ENCODE measurements at regions not wholly inside any gene's neighbourhood (a gene's known extent, or its start where the extent isn't known, plus 50 kb on each side); places are given as distances from the start of the nearest gene placed in this dataset.

- Histone ChIP-seq H3K4me3 (ENCODE audit: low read depth in 1 of 2, low read length in 2 of 2) (no peak overlapping the region), H3K36me3 (ENCODE audit: insufficient read depth, low read length) (no peaks in the 10 kb centered on the region), H3K27ac (ENCODE audit: low read depth, low read length) (no peak overlapping the region), H3K4me1 (ENCODE audit: insufficient read depth, low read length) (no peaks in the 10 kb centered on the region), H3K27me3 (ENCODE audit: control insufficient read depth in 1 of 2, insufficient read depth in 2 of 2, low read length in 2 of 2) (no peaks in the 10 kb centered on the region), H3K9ac (ENCODE audit: low read length) (no peak overlapping the region), H3K9me3 (ENCODE audit: low read length) (peaks cover 4% of the 10 kb centered on the region)
Observed at GRCh38 chr6:28750926-28751458, 172.8 kb downstream of the TRIM27 start.

DNA sequence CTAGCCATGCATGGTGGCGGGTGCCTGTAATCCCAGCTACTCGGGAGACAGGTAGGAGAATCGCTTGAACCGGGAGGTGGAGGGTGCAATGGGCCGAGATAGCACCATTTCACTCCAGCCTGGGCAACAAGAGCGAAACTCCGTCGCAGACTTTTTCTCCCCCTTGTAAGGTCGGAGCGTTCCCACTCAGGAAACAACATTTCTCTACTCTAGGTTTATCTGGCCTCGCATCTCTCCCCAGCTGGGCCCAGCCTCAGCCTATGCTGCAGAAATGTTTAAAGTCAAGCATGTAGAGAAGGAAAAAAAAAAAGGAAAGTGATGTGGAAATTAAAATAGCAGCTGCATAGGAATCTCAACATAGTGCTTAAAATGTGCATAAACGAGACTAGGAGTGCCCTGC is 172.3 kb downstream of the TRIM27 start:
- Histone ChIP-seq H3K36me3 (ENCODE audit: insufficient read depth, low read length) (no peaks in the 10 kb centered on the region), H3K9ac (ENCODE audit: low read length) (no peak overlapping the region), H3K27ac (ENCODE audit: low read depth, low read length) (no peak overlapping the region), H3K9me3 (ENCODE audit: low read length) (peaks cover 4% of the 10 kb centered on the region), H3K4me1 (ENCODE audit: insufficient read depth, low read length) (no peaks in the 10 kb centered on the region), H3K4me3 (ENCODE audit: low read depth in 1 of 2, low read length in 2 of 2) (no peak overlapping the region), H3K27me3 (ENCODE audit: control insufficient read depth in 1 of 2, insufficient read depth in 2 of 2, low read length in 2 of 2) (no peaks in the 10 kb centered on the region)

DNA sequence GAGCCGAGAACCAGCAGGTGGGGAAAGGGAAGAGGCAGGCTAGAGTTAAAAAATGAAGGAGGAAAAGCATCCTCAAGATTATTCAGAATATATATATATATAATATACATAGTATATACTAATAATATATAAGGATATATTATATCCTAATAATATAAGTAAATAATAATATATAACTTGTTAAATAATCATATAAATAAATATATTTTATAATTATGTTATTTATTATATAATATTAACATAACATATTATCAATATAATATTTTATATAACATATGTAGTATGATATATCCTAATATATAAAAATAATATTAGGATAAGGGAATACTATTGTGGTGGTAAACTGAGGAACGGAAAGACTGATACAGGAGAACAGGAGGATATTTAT is 171.8 kb downstream of the TRIM27 start:
- no peaks in the 10 kb centered on the region for H3K27me3 ChIP-seq (ENCODE audit: control insufficient read depth in 1 of 2, insufficient read depth in 2 of 2, low read length in 2 of 2)
- H3K9ac ChIP-seq (ENCODE audit: low read length) = no peak overlapping the region
- no peaks in the 10 kb centered on the region for H3K36me3 ChIP-seq (ENCODE audit: insufficient read depth, low read length)
- H3K4me1 ChIP-seq (ENCODE audit: insufficient read depth, low read length) = no peaks in the 10 kb centered on the region
- H3K4me3 ChIP-seq (ENCODE audit: low read depth in 1 of 2, low read length in 2 of 2) = no peak overlapping the region
- H3K27ac ChIP-seq (ENCODE audit: low read depth, low read length) = no peak overlapping the region
- peaks cover 4% of the 10 kb centered on the region for H3K9me3 ChIP-seq (ENCODE audit: low read length)

DNA sequence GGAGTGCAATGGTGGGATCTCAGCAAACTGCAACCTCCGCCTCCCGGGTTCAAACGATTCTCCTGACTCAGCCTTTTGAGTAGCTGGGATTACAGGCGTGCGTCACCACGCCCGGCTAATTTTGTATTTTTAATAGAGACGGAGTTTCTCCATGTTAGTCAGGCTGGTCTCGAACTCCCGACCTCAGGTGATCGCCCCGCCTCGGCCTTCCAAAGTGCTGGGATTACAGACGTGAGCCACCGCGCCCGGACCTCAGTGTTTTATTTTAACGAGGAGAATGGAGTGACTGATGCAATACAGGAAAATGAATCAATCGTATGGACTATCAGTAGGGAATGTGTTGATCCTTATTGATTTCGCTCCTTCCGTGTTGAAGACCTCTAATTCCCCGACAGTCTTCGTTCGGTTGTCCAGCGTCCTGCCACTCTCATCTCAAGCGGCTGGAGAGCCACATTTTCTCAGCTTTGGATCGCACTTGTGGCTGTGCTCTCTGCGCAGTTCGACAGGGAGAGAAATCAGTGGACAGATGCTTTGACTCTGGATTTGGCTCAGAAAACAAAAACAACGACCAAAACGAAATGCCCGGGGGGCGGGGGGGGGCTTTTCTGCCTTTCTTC is 166.2 kb downstream of the TRIM27 start:
- peaks cover 0 to 5% of the 10 kb centered on the region in 2 donors for H3K27me3 ChIP-seq (ENCODE audit: control insufficient read depth in 1 of 2, insufficient read depth in 2 of 2, low read length in 2 of 2)
- H3K9ac ChIP-seq (ENCODE audit: low read length) = no peak overlapping the region
- no peak overlapping the region for H3K4me3 ChIP-seq (ENCODE audit: low read depth in 1 of 2, low read length in 2 of 2)
- no peaks in the 10 kb centered on the region for H3K36me3 ChIP-seq (ENCODE audit: insufficient read depth, low read length)
- H3K9me3 ChIP-seq (ENCODE audit: low read length) = no peaks in the 10 kb centered on the region
- no peak overlapping the region for H3K27ac ChIP-seq (ENCODE audit: low read depth, low read length)
- H3K4me1 ChIP-seq (ENCODE audit: insufficient read depth, low read length) = no peaks in the 10 kb centered on the region

DNA sequence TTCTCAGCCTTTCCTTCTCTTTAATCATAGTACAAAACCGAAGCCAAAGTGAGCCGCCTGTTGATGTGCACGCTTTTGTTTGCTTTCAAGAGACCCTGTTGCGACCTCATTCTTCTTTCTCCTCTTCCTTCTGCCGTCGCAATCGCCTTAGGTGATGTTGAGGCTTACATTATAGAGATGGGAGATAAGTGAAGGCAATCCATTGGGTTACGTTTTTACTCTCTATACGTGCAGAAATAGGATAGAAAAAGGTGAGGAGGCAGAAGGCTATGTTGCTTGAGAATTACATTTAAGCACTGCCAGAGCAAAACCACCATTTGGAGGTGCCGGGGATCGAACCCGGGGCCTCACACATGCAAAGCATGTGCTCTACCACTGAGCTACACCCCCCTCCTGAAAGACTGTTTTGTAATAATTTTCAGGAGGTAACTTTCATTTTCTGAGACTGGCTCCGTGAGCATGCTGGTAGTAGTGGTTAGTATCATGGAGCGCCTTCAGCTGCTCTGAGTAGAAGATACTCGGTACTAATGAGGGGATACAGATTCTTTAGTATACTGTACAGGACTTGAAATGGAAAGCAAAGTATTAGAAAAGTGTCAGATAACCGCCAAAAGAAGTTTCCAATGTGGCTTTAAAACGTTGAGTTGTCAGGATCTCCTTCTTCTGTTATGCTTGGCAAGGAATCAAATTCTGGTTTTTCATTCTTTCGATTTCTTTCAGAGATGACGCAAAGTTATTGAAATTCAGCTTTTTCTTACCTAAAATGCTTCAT is 165.6 kb downstream of the TRIM27 start:
- H3K27me3 ChIP-seq (ENCODE audit: control insufficient read depth in 1 of 2, insufficient read depth in 2 of 2, low read length in 2 of 2) = peaks cover 0 to 5% of the 10 kb centered on the region in 2 donors
- no peak overlapping the region for H3K9ac ChIP-seq (ENCODE audit: low read length)
- no peak overlapping the region for H3K4me3 ChIP-seq (ENCODE audit: low read depth in 1 of 2, low read length in 2 of 2)
- no peak overlapping the region for H3K27ac ChIP-seq (ENCODE audit: low read depth, low read length)
- H3K4me1 ChIP-seq (ENCODE audit: insufficient read depth, low read length) = no peaks in the 10 kb centered on the region
- no peaks in the 10 kb centered on the region for H3K9me3 ChIP-seq (ENCODE audit: low read length)
- no peaks in the 10 kb centered on the region for H3K36me3 ChIP-seq (ENCODE audit: insufficient read depth, low read length)

DNA sequence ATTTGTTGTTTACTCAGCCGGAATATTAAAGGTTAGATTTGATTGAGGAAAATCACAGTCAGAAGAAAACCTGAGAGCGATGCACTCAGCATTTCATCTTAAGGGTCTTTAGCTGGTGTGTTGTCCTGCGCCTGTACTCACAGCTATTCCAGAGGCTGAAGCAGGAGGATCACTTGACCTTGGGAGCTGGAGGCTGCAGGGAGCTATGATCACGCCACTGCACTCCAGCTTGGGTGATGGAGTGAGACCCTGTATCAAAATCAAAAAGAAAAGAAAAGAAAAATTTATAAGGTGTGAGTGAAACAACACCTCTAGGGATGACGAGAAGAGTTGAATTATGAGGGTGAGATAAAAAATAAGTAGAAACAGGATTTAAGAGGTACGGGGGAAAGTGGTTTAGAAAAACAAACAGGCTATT is 165.0 kb downstream of the TRIM27 start:
- H3K9me3 ChIP-seq (ENCODE audit: low read length) = no peaks in the 10 kb centered on the region
- no peak overlapping the region for H3K4me3 ChIP-seq (ENCODE audit: low read depth in 1 of 2, low read length in 2 of 2)
- H3K27me3 ChIP-seq (ENCODE audit: control insufficient read depth in 1 of 2, insufficient read depth in 2 of 2, low read length in 2 of 2) = peaks cover 0 to 5% of the 10 kb centered on the region in 2 donors
- no peak overlapping the region for H3K9ac ChIP-seq (ENCODE audit: low read length)
- H3K36me3 ChIP-seq (ENCODE audit: insufficient read depth, low read length) = no peaks in the 10 kb centered on the region
- no peaks in the 10 kb centered on the region for H3K4me1 ChIP-seq (ENCODE audit: insufficient read depth, low read length)
- no peak overlapping the region for H3K27ac ChIP-seq (ENCODE audit: low read depth, low read length)

DNA sequence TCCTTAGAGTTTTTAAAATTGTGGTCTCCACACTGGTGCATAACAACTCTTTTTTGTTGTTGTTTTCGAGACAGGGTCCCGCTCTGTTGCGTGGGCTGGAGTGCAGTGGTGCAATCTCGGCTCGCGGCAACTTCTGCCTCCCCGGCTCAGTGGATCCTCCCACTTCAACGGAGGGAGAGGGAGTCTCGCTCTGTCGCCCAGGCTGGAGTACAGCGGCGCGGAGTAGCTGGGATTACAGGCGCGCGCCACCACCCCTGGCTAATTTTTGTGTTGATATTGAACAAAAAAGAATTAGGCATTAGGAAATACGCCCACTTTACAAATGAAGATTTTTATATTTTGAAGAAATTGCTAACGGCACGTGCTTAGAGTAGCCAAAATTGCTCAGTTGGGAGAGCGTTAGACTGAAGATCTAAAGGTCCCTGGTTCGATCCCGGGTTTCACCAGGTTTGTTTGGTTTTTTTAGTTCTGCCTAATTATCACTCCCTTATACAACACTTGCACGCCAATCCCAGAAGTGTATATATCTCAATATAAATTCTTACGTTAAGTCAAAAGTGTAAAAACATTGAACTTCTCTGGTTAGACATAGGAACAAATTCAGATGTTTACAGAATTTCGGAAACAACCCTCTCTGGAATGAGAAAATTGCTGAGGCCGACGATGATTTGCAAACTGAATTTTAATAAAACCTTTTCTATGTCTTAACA is 159.6 kb downstream of the TRIM27 start:
- Histone ChIP-seq H3K36me3 (ENCODE audit: insufficient read depth, low read length) (no peaks in the 10 kb centered on the region), H3K9me3 (ENCODE audit: low read length) (no peaks in the 10 kb centered on the region), H3K4me3 (ENCODE audit: low read depth in 1 of 2, low read length in 2 of 2) (no peak overlapping the region), H3K27me3 (ENCODE audit: control insufficient read depth in 1 of 2, insufficient read depth in 2 of 2, low read length in 2 of 2) (peaks cover 31 to 35% of the 10 kb centered on the region in 2 donors), H3K9ac (ENCODE audit: low read length) (no peak overlapping the region), H3K4me1 (ENCODE audit: insufficient read depth, low read length) (no peaks in the 10 kb centered on the region), H3K27ac (ENCODE audit: low read depth, low read length) (no peak overlapping the region)

- H3K27me3 ChIP-seq (ENCODE audit: control insufficient read depth in 1 of 2, insufficient read depth in 2 of 2, low read length in 2 of 2) = peaks cover 31 to 39% of the 10 kb centered on the region in 2 donors
- no peak overlapping the region for H3K27ac ChIP-seq (ENCODE audit: low read depth, low read length)
- no peak overlapping the region for H3K9ac ChIP-seq (ENCODE audit: low read length)
- no peaks in the 10 kb centered on the region for H3K9me3 ChIP-seq (ENCODE audit: low read length)
- no peaks in the 10 kb centered on the region for H3K4me1 ChIP-seq (ENCODE audit: insufficient read depth, low read length)
- H3K4me3 ChIP-seq (ENCODE audit: low read depth in 1 of 2, low read length in 2 of 2) = no peak overlapping the region
- no peaks in the 10 kb centered on the region for H3K36me3 ChIP-seq (ENCODE audit: insufficient read depth, low read length)
Observed at GRCh38 chr6:28764761-28765282, 159.0 kb downstream of the TRIM27 start.

- no peak overlapping the region for H3K27ac ChIP-seq (ENCODE audit: low read depth, low read length)
- H3K4me1 ChIP-seq (ENCODE audit: insufficient read depth, low read length) = no peaks in the 10 kb centered on the region
- H3K36me3 ChIP-seq (ENCODE audit: insufficient read depth, low read length) = no peaks in the 10 kb centered on the region
- peaks cover 43 to 45% of the 10 kb centered on the region in 2 donors for H3K27me3 ChIP-seq (ENCODE audit: control insufficient read depth in 1 of 2, insufficient read depth in 2 of 2, low read length in 2 of 2)
- H3K4me3 ChIP-seq (ENCODE audit: low read depth in 1 of 2, low read length in 2 of 2) = no peak overlapping the region
- no peak overlapping the region for H3K9ac ChIP-seq (ENCODE audit: low read length)
- H3K9me3 ChIP-seq (ENCODE audit: low read length) = no peaks in the 10 kb centered on the region
Observed at GRCh38 chr6:28765978-28766351, 157.8 kb downstream of the TRIM27 start.

GRCh38 chr6:28766426-28766825 is 157.4 kb downstream of the TRIM27 start:
- Histone ChIP-seq H3K27ac (ENCODE audit: low read depth, low read length) (no peak overlapping the region), H3K9ac (ENCODE audit: low read length) (no peak overlapping the region), H3K4me3 (ENCODE audit: low read depth in 1 of 2, low read length in 2 of 2) (no peak overlapping the region), H3K27me3 (ENCODE audit: control insufficient read depth in 1 of 2, insufficient read depth in 2 of 2, low read length in 2 of 2) (peaks cover 47 to 50% of the 10 kb centered on the region in 2 donors), H3K4me1 (ENCODE audit: insufficient read depth, low read length) (no peaks in the 10 kb centered on the region), H3K36me3 (ENCODE audit: insufficient read depth, low read length) (no peaks in the 10 kb centered on the region), H3K9me3 (ENCODE audit: low read length) (no peaks in the 10 kb centered on the region)

GRCh38 chr6:28767133-28767532 is 156.7 kb downstream of the TRIM27 start:
- Histone ChIP-seq H3K27ac (ENCODE audit: low read depth, low read length) (no peak overlapping the region), H3K4me3 (ENCODE audit: low read depth in 1 of 2, low read length in 2 of 2) (no peak overlapping the region), H3K36me3 (ENCODE audit: insufficient read depth, low read length) (no peaks in the 10 kb centered on the region), H3K9me3 (ENCODE audit: low read length) (no peaks in the 10 kb centered on the region), H3K4me1 (ENCODE audit: insufficient read depth, low read length) (no peaks in the 10 kb centered on the region), H3K9ac (ENCODE audit: low read length) (no peak overlapping the region), H3K27me3 (ENCODE audit: control insufficient read depth in 1 of 2, insufficient read depth in 2 of 2, low read length in 2 of 2) (peaks cover 54 to 57% of the 10 kb centered on the region in 2 donors)

All from muscle layer of colon (tissue), 2 donors.